Psoas muscle (tissue), 7 donors: ENCODE measurements at regions not wholly inside any gene's neighbourhood (a gene's known extent, or its start where the extent isn't known, plus 50 kb on each side); places are given as distances from the start of the nearest gene placed in this dataset.

ENCODE experiments used
- ATAC-seq, 4 donors: fragments of 200-7000 bp; cut with Tn5 transposase; one replicate each; pipeline ENCODE4 v1.9.1; 2020; ENCODE audit warnings: moderate library complexity in 3 of 4, mild to moderate bottlenecking in 2 of 4
- DNase-seq, 2 donors: peaks; one replicate each; pipeline ENCODE4 v3.0.0-alpha.2; 2020
- H3K27ac ChIP-seq: fragments of 200-600 bp; one replicate; pipeline ENCODE4 v1.8.0; 2022
- H3K27me3 ChIP-seq, 3 donors: fragments of 200-600 bp in 1 of 3; one replicate each; pipeline versions ENCODE4 v1.6.1 to v1.8.0; 2013 to 2022; ENCODE audit warnings: low read length in 2 of 3, mild to moderate bottlenecking in 2 of 3, moderate library complexity in 1 of 3; ENCODE audit not compliant: insufficient read depth in 3 of 3
- H3K36me3 ChIP-seq, 2 donors: fragments of 200-600 bp in 1 of 2; one replicate each; pipeline versions ENCODE4 v1.6.1 to v1.8.0; 2013 to 2022; ENCODE audit warnings: low read depth in 1 of 2, mild to moderate bottlenecking in 1 of 2, moderate library complexity in 1 of 2; ENCODE audit not compliant: insufficient read depth in 1 of 2
- H3K4me1 ChIP-seq: fragments of 200-600 bp; one replicate; pipeline ENCODE4 v1.8.0; 2022
- H3K4me3 ChIP-seq: fragments of 200-600 bp; one replicate; pipeline ENCODE4 v1.8.0; 2022; ENCODE audit warnings: mild to moderate bottlenecking
- H3K9me3 ChIP-seq: fragments of 200-600 bp; one replicate; pipeline ENCODE4 v1.8.0; 2022
- WGBS, 3 donors: extraction: QIAGEN DNeasy Blood & Tissue Kit; methylation state at CpG; one replicate each; pipeline versions ENCODE4 v1.1.6 to v1.1.7; 2013; 5-methylcytosine and 5-hydroxymethylcytosine counted together
- intact Hi-C, 2 donors: fragments of 100-400 bp; cut with DNase I; formaldehyde crosslinking; loops; one replicate each; pipeline versions ENCODE4 v1.11.0 to v1.14.2; 2022
- TF ChIP-seq, protein P1 (sequence below): fragments of 200-600 bp; IDR thresholded peaks from one replicate; pipeline ENCODE4 v1.8.0; 2022; ENCODE audit warnings: antibody characterized with exemption
- donor health status: healthy with polysubstance abuse.
- donor health status: DM: no; HTN: no; CAD: no; lungs with moderate emphysema.
- donor health status: Bipolar disorder and iron deficiency.
- donor health status: healthy.
- donor health status: DM: yes; HTN: yes; CAD: no.
- donor health status: DM: no; HTN: no; CAD: no.
- donor health status: DM: yes; HTN: yes; CAD: no.

DNA sequence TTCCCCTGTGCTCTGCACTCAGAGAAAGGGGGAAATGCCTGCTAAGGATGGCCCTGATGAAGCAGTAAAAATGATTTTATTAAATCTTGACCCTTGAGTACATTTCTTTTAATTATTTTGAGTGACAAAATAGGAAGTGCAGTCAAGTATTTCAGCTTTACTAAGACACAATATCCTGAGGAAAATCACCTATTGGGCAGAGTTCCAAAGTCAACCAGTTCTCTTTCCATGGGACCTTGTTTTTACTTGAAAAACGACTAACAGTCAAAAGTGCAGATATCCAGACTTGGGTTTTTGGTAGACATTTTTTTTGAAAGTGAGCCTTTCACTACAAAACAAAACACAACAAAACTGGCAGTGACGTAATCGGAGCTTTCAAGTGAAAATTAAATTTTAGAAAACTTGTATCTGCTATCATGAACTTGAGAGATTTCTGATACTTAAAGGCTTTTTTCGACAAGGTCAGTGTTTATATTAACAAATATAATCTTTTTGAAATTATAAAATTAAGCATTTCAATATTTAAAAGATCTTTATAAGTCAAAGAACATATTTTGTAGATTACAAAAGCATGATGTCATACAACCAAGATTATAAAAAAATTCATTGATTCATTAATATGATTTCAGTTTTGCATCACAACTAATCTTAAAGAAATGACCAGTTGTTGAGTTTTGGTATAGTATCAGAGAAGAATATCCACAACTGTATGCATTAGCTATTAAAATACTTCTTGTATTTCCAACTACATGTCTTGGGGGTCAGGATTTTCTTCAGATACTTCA lies 513.8 kb upstream of the AKR1E2 start:
- TF ChIP-seq, protein P1, sequence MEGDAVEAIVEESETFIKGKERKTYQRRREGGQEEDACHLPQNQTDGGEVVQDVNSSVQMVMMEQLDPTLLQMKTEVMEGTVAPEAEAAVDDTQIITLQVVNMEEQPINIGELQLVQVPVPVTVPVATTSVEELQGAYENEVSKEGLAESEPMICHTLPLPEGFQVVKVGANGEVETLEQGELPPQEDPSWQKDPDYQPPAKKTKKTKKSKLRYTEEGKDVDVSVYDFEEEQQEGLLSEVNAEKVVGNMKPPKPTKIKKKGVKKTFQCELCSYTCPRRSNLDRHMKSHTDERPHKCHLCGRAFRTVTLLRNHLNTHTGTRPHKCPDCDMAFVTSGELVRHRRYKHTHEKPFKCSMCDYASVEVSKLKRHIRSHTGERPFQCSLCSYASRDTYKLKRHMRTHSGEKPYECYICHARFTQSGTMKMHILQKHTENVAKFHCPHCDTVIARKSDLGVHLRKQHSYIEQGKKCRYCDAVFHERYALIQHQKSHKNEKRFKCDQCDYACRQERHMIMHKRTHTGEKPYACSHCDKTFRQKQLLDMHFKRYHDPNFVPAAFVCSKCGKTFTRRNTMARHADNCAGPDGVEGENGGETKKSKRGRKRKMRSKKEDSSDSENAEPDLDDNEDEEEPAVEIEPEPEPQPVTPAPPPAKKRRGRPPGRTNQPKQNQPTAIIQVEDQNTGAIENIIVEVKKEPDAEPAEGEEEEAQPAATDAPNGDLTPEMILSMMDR: no peak
- WGBS, 3 donors: 86 to 89% (median 88%) methylated on average over 4 of the region's 4 CpGs

DNA sequence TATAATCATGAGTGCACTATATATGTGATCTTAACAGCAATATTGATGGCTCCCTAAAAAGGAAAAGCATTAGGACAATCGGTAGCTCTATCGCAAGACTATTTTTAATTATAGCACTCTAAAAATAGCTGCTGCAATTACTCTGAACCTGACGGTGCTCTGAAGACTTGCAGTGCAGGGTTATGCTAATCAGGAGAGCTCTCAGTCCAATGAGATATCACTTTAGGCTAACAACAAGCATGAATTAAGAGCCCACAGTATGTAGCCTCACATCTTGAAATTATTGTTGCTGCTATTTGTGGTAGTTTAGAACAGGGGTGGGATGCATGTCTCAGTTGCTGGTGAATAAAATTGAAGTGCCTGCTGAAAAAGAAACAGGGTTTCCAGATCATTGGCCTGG lies 515.8 kb upstream of the AKR1E2 start:
- TF ChIP-seq, protein P1: no peak
- no peak for DNase-seq
- intact Hi-C loops: no loop called here
- ATAC-seq: peak in 2 of 4 donors; percentile 69 to 79
- no peak overlapping the region for H3K27ac ChIP-seq
- H3K27me3 ChIP-seq: no peaks in the 10 kb centered on the region
- no peaks in the 10 kb centered on the region for H3K9me3 ChIP-seq
- H3K4me3 ChIP-seq: no peak overlapping the region
- H3K36me3 ChIP-seq: no peaks in the 10 kb centered on the region
- H3K4me1 ChIP-seq: peaks cover 12% of the 10 kb centered on the region
- 23 to 27% (median 26%) methylated on average over 3 of the region's 3 CpGs for WGBS, 3 donors

More for the DNA sequence above, 513.8 kb upstream of the AKR1E2 start:
- intact Hi-C loops: no loop called here
- no peaks in the 10 kb centered on the region for H3K27me3 ChIP-seq
- no peaks in the 10 kb centered on the region for H3K36me3 ChIP-seq
- H3K9me3 ChIP-seq: no peaks in the 10 kb centered on the region
- no peak overlapping the region for H3K4me3 ChIP-seq
- DNase-seq (no peak), ATAC-seq (no peak)
- peaks cover 20% of the 10 kb centered on the region for H3K4me1 ChIP-seq
- H3K27ac ChIP-seq: no peak overlapping the region

DNA sequence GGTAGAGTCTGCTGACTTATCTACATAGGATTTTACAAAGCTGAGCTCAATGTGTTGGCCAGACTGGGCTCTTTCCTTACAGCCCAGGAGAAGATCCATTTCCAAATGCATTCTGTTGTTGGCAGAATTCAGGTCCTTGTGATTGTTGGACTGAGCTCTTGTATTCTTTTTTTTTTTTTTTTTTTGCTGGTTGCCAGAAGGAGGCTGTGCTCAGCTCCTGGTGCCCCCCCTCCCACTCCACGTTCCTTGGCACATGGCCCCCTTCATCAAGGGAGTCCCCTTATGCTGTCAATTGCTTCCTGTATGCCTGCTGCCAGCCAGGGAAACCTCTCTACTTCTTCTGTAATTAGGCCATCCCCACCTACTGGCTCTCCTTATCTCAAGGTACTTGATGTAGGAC lies 518.1 kb upstream of the AKR1E2 start:
- Histone ChIP-seq H3K27me3 (no peaks in the 10 kb centered on the region), H3K9me3 (no peaks in the 10 kb centered on the region), H3K27ac (no peak overlapping the region), H3K4me1 (peaks cover 10% of the 10 kb centered on the region), H3K36me3 (no peaks in the 10 kb centered on the region), H3K4me3 (no peak overlapping the region)
- no peak for DNase-seq
- no peak for ATAC-seq
- intact Hi-C loops: no loop called here
- WGBS, 3 donors: 18 to 67% (median 30%) methylated on average over 1 of the region's 1 CpG
- TF ChIP-seq, protein P1: no peak

DNA sequence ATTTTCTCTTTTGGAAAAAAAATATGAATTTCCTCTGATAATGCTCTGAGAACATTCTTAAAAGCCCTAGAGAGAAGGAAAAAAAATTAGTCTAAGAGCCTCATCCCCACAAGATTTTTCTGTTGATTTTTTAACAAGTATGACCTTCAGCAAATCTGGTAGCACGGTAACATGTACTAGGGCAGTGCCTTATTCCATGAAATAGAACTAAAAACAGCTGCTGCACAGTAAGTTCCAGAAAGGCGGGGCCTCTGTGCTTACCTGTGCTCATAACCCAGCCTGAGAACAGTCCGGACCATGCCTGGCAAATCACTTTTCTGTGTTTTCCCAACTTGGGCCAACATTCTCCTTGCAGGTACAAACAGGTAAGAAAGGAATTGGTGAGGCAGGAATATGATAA lies 519.1 kb upstream of the AKR1E2 start:
- 60 to 79% (median 67%) methylated on average over 3 of the region's 3 CpGs for WGBS, 3 donors
- no peaks in the 10 kb centered on the region for H3K36me3 ChIP-seq
- no peak overlapping the region for H3K4me3 ChIP-seq
- no peaks in the 10 kb centered on the region for H3K9me3 ChIP-seq
- H3K4me1 ChIP-seq: peaks cover 10% of the 10 kb centered on the region
- no peak for ATAC-seq
- no peaks in the 10 kb centered on the region for H3K27me3 ChIP-seq
- intact Hi-C loops: no loop called here
- no peak for DNase-seq
- no peak overlapping the region for H3K27ac ChIP-seq
- TF ChIP-seq, protein P1: no peak

DNA sequence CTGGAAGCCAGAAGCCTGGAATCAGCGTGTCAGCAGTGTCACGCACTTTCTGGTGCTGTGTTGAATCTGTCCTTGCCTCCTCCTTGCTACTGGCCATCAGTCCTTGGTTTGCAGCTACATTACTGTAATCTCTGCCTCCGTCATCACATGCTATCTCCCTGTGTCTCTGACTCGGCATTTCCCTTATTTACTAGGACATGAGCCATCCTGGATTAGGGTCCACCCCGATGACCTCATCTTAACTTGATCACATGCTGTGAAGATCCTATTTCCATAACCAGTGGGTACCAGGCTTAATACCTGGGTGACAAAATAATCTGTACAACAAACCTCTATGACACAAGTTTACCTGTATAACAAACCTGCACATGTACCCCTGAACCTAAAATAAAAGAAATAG lies 518.0 kb upstream of the KLF6 start:
- no peak overlapping the region for H3K4me3 ChIP-seq
- TF ChIP-seq, protein P1: no peak
- H3K36me3 ChIP-seq: no peaks in the 10 kb centered on the region
- ATAC-seq: peak in 2 of 4 donors; percentile 19 to 46
- no peaks in the 10 kb centered on the region for H3K9me3 ChIP-seq
- 39 to 56% (median 42%) methylated on average over 5 of the region's 5 CpGs for WGBS, 3 donors
- H3K27ac ChIP-seq: no peak overlapping the region
- intact Hi-C loops: no loop called here
- DNase-seq: no peak
- H3K4me1 ChIP-seq: no peaks in the 10 kb centered on the region
- H3K27me3 ChIP-seq: no peaks in the 10 kb centered on the region
